Right lobe of liver (tissue), 6 donors: ENCODE measurements at regions not wholly inside any gene's neighbourhood (a gene's known extent, or its start where the extent isn't known, plus 50 kb on each side); places are given as distances from the start of the nearest gene placed in this dataset.

Experiments used
- ATAC-seq, 4 donors: fragments of 200-7000 bp; cut with Tn5 transposase; one replicate each; pipeline ENCODE4 v1.9.1; 2020; ENCODE audit warnings: mild to moderate bottlenecking in 4 of 4, moderate library complexity in 4 of 4
- DNase-seq, 3 donors: peaks; one replicate each; pipeline ENCODE4 v3.0.0-alpha.2; 2020
- H3K27ac ChIP-seq, 3 donors: fragments of 200-600 bp; one replicate each; pipeline ENCODE4 v1.8.0; 2022
- H3K27me3 ChIP-seq, 2 donors: fragments of 200-600 bp; one replicate each; pipeline ENCODE4 v1.8.0; 2022
- H3K36me3 ChIP-seq, 4 donors: fragments of 200-600 bp; sonication (generic) in 1 of 4; one replicate each; pipeline versions ENCODE4 v1.5.1 to v1.8.0; 2017 to 2022; ENCODE audit warnings: control low read depth in 1 of 4
- H3K4me1 ChIP-seq, 4 donors: fragments of 200-600 bp; sonication (generic) in 1 of 4; one replicate each; pipeline versions ENCODE4 v1.5.1 to v1.8.0; 2017 to 2022; ENCODE audit warnings: control low read depth in 1 of 4
- H3K4me3 ChIP-seq, 3 donors: fragments of 200-600 bp; one replicate each; pipeline ENCODE4 v1.8.0; 2022
- H3K9me3 ChIP-seq, 4 donors: fragments of 200-600 bp; sonication (generic) in 1 of 4; one replicate each; pipeline versions ENCODE4 v1.5.1 to v1.8.0; 2017 to 2022; ENCODE audit warnings: control low read depth in 1 of 4
- POLR2A ChIP-seq: fragments of 450-650 bp; IDR thresholded peaks from one replicate; pipeline ENCODE4 v1.6.1; 2017; ENCODE audit warnings: antibody characterized with exemption, mild to moderate bottlenecking
- WGBS: methylation state at CpG from one replicate; pipeline ENCODE4 v1.1.6; 2018; ENCODE audit warnings: low coverage, low lambda C conversion rate; ENCODE audit not compliant: insufficient coverage; ENCODE audit errors: missing lambda C conversion rate; 5-methylcytosine and 5-hydroxymethylcytosine counted together
- intact Hi-C, 2 donors: fragments of 100-400 bp; cut with DNase I; formaldehyde crosslinking; loops; one replicate each; pipeline versions ENCODE4 v1.11.2 to v1.14.1; 2022
- TF ChIP-seq, protein P1 (sequence below), 4 donors: fragments of 200-600 bp in 3 of 4; fragments of 450-650 bp in 1 of 4; IDR thresholded peaks; one replicate each; pipeline versions ENCODE4 v1.5.1 to v1.8.0; 2016 to 2022; ENCODE audit warnings: antibody characterized with exemption in 4 of 4, mild to moderate bottlenecking in 2 of 4
- donor health status: DM: no; HTN: yes; CAD: no.
- donor health status: DM: no; HTN: no; CAD: no.
- donor health status: DM: no; HTN: no; CAD: no.
- donor health status: DM: no; HTN: yes; CAD: no.
- donor health status: DM: no; HTN: yes; CAD: no.

DNA sequence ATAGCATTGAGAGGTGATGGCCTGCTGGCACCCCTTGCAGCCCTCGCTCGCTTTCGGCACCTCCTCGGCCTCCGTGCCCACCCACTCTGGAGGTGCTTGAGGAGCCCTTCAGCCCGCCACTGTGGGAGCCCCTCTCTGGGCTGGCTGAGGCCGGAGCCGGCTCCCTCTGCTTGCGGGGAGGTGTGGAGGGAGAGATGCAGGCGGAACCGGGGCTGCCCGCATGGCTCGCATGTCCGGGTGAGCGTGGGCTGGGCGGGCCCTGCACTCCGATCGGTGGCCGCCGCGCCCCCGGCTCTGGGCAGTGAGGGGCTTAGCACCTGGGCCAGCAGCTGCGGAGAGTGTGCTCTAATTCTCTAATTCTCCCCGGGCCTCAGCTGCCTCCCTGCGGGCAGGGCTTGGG lies 101.1 kb downstream of the KIF4B start:
- Histone ChIP-seq H3K27ac (no peak overlapping the region), H3K36me3 (no peaks in the 10 kb centered on the region), H3K4me1 (no peaks in the 10 kb centered on the region), H3K9me3 (no peaks in the 10 kb centered on the region), H3K27me3 (no peaks in the 10 kb centered on the region), H3K4me3 (no peak overlapping the region)
- no peak for DNase-seq
- TF ChIP-seq POLR2A: no peak
- TF ChIP-seq, protein P1, sequence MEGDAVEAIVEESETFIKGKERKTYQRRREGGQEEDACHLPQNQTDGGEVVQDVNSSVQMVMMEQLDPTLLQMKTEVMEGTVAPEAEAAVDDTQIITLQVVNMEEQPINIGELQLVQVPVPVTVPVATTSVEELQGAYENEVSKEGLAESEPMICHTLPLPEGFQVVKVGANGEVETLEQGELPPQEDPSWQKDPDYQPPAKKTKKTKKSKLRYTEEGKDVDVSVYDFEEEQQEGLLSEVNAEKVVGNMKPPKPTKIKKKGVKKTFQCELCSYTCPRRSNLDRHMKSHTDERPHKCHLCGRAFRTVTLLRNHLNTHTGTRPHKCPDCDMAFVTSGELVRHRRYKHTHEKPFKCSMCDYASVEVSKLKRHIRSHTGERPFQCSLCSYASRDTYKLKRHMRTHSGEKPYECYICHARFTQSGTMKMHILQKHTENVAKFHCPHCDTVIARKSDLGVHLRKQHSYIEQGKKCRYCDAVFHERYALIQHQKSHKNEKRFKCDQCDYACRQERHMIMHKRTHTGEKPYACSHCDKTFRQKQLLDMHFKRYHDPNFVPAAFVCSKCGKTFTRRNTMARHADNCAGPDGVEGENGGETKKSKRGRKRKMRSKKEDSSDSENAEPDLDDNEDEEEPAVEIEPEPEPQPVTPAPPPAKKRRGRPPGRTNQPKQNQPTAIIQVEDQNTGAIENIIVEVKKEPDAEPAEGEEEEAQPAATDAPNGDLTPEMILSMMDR (IDR thresholded peaks at IDR 0.05): no peak
- WGBS: no CpG with 5 or more reads among the region's 25 CpGs
- ATAC-seq: peak in 1 of 4 donors; percentile 13
- intact Hi-C loops: no loop called here

DNA sequence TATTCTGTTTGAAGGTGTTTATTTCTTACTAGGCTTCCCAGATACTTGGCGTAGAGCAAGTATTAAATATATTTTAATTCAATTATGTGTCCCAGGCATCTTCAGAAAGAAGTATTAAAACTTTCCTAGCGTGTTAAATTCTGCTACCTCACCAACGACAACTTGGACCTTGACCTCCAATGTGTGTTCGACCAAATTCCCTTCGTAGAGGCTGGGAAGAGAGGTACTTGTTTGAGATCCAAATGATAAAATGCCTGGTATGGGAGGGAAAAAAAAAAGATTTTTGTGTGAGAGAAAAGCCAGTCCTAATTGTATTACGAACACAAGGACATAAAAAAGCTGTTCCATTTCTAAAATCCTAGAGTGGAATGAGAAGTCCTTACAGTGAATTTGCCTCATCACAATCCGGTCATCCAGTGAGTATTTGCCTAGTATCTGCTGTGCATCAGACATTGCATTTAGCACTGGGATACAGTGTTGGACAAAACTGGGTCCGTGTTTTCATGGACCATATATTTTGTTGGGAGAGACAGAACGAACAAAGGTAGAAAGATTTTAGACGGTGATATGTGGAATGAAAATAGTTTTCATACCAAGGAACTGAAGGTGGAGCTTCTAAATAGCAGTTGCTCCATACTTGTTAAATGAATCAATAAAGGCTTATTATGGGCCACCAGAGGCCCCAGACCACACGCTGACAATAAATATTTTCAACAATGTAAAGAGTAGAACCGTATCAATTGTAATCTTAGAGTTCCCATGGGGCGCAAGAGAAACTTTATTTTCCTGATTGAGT lies 103.1 kb downstream of the KIF4B start:
- H3K4me3 ChIP-seq: no peak overlapping the region
- H3K27ac ChIP-seq: no peak overlapping the region
- intact Hi-C loops: no loop called here
- TF ChIP-seq POLR2A: no peak
- TF ChIP-seq, protein P1 (IDR thresholded peaks at IDR 0.05): no peak
- no peak for DNase-seq
- H3K9me3 ChIP-seq: no peaks in the 10 kb centered on the region
- H3K27me3 ChIP-seq: no peaks in the 10 kb centered on the region
- no peaks in the 10 kb centered on the region for H3K4me1 ChIP-seq
- H3K36me3 ChIP-seq: no peaks in the 10 kb centered on the region
- no peak for ATAC-seq
- WGBS: 59% methylated on average over 13 of the region's 13 CpGs

DNA sequence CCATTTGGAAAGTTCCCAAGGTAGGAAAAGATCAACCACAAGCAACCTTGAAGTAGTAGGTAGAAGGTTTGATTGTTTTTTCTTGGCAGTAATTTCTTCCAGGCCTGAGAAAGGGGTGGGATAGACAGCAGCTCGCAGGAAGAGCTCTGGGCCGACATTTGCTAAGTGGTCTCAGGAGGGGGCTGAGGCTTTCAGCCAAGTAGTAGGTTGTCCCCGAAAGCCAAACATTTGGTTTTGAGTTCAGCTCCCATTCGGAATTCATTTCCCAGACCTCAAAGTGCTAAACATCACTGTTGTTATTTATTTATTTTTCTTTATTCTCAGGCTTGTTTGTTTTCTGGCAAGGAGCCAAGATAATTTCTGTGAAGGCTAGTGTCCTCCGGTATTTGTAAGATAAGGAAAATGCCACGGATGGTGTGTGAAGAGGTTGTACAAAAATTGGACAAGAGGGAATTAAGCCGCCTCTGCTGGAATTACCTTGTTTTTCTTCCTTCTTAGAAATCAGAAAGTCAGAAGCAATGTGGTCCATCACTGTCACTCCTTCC lies 112.1 kb downstream of the KIF4B start:
- H3K27me3 ChIP-seq: no peaks in the 10 kb centered on the region
- intact Hi-C loops: no loop called here
- no peak overlapping the region for H3K4me3 ChIP-seq
- ATAC-seq (no peak), DNase-seq (no peak)
- H3K27ac ChIP-seq: no peak overlapping the region
- no peaks in the 10 kb centered on the region for H3K36me3 ChIP-seq
- TF ChIP-seq, protein P1 (IDR thresholded peaks at IDR 0.05): no peak
- no peak for TF ChIP-seq POLR2A
- no peaks in the 10 kb centered on the region for H3K4me1 ChIP-seq
- no peaks in the 10 kb centered on the region for H3K9me3 ChIP-seq
- 26% methylated on average over 7 of the region's 7 CpGs for WGBS

DNA sequence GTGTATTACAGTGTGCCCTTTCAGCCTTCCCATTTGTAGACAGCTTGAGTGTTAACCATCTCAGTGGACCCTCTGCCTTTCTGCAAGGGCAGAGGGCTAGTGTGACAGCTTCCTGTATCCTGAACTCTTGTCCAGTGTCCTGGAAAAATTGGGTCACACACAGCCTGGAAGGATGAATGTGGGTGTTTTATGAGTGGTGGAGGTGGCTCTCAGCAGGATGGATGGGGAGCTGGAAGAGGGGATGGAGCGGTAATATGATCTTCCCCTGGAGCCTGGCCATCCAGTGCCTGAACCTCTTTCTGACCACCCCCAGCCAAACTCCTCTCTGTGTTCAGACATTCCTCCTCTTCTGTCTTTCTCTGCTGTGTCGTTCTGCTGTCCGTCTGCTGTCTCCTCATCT lies 113.0 kb downstream of the KIF4B start:
- WGBS: 58% methylated on average over 2 of the region's 3 CpGs
- H3K4me3 ChIP-seq: no peak overlapping the region
- H3K4me1 ChIP-seq: no peaks in the 10 kb centered on the region
- ATAC-seq (no peak), DNase-seq (no peak)
- no peaks in the 10 kb centered on the region for H3K27me3 ChIP-seq
- intact Hi-C loops: no loop called here
- no peaks in the 10 kb centered on the region for H3K9me3 ChIP-seq
- H3K36me3 ChIP-seq: no peaks in the 10 kb centered on the region
- no peak overlapping the region for H3K27ac ChIP-seq
- TF ChIP-seq, protein P1 (IDR thresholded peaks at IDR 0.05): no peak
- TF ChIP-seq POLR2A: no peak
